Neural progenitor cell (in vitro differentiated cells): ENCODE measurements at regions not wholly inside any gene's neighbourhood (a gene's known extent, or its start where the extent isn't known, plus 50 kb on each side); places are given as distances from the start of the nearest gene placed in this dataset.
A peak's percentile ranks its signal among the peaks of the same experiment; 100 is the strongest.

Source experiments
- DNase-seq: peaks from one replicate; pipeline ENCODE4 v3.0.0-alpha.2; 2016; ENCODE audit warnings: low spot score
- H2AFZ ChIP-seq: fragments of 200-600 bp; sonication (generic); replicated peaks from 2 replicates; pipeline ENCODE4 v1.6.1; 2016; ENCODE audit warnings: antibody characterized with exemption
- H3F3A ChIP-seq: fragments of 200-600 bp; sonication (generic); 2 replicates; pipeline ENCODE4 v1.6.1; 2016; ENCODE audit warnings: antibody characterized with exemption, low read depth
- H3K27ac ChIP-seq: fragments of 200-600 bp; sonication (generic); 2 replicates; pipeline ENCODE4 v1.5.1; 2016; ENCODE audit warnings: mild to moderate bottlenecking
- H3K27me3 ChIP-seq: fragments of 200-600 bp; sonication (generic); 2 replicates; pipeline ENCODE4 v1.6.1; 2016; ENCODE audit warnings: mild to moderate bottlenecking, moderate library complexity
- H3K36me3 ChIP-seq: fragments of 200-600 bp; sonication (generic); 2 replicates; pipeline ENCODE4 v1.5.1; 2016
- H3K4me1 ChIP-seq: fragments of 200-600 bp; sonication (generic); 2 replicates; pipeline ENCODE4 v1.6.1; 2016; ENCODE audit warnings: mixed run types
- H3K4me2 ChIP-seq: fragments of 200-600 bp; sonication (generic); 2 replicates; pipeline ENCODE4 v1.6.1; 2016
- H3K4me3 ChIP-seq: fragments of 200-600 bp; sonication (generic); 2 replicates; pipeline ENCODE4 v1.5.1; 2016
- H3K79me2 ChIP-seq: fragments of 200-600 bp; sonication (generic); 2 replicates; pipeline ENCODE4 v1.6.1; 2016; ENCODE audit warnings: low read depth
- H3K9ac ChIP-seq: fragments of 200-600 bp; sonication (generic); 2 replicates; pipeline ENCODE4 v1.6.1; 2016
- H3K9me3 ChIP-seq: fragments of 200-600 bp; sonication (generic); 2 replicates; pipeline ENCODE4 v1.5.1; 2016; ENCODE audit warnings: low read depth
- H4K20me1 ChIP-seq: fragments of 200-600 bp; sonication (generic); 2 replicates; pipeline ENCODE4 v1.6.1; 2016; ENCODE audit warnings: low read depth
- H3K27ac Mint-ChIP-seq: 3 replicates; pipeline ENCODE4 v1.8.0; 2021; ENCODE audit warnings: mixed read lengths
- H3K27me3 Mint-ChIP-seq: 2 replicates; pipeline ENCODE4 v1.8.0; 2022; ENCODE audit warnings: low read depth, mild to moderate bottlenecking, inconsistent platforms, moderate library complexity, mixed read lengths; ENCODE audit not compliant: insufficient read depth
- H3K36me3 Mint-ChIP-seq: 3 replicates; pipeline ENCODE4 v1.8.0; 2021; ENCODE audit warnings: mixed read lengths
- H3K4me1 Mint-ChIP-seq: 3 replicates; pipeline ENCODE4 v1.8.0; 2021; ENCODE audit warnings: mixed read lengths
- H3K4me3 Mint-ChIP-seq: 3 replicates; pipeline ENCODE4 v1.8.0; 2021; ENCODE audit warnings: mild to moderate bottlenecking, moderate library complexity, mixed read lengths
- H3K9me3 Mint-ChIP-seq: 3 replicates; pipeline ENCODE4 v1.8.0; 2020; ENCODE audit warnings: mixed read lengths
- EZH2 ChIP-seq: fragments of 200-600 bp; sonication (generic); IDR thresholded peaks from 2 replicates; pipeline ENCODE4 v1.6.1; 2017; ENCODE audit warnings: antibody characterized with exemption, mild to moderate bottlenecking, moderate library complexity
- EZH2phosphoT487 ChIP-seq: fragments of 200-600 bp; sonication (generic); IDR thresholded peaks from 2 replicates; pipeline ENCODE4 v1.6.1; 2017; ENCODE audit warnings: antibody characterized with exemption
- TF ChIP-seq, protein P1 (sequence below): fragments of 200-600 bp; sonication (generic); IDR thresholded peaks from 2 replicates; pipeline ENCODE4 v1.5.1; 2017; ENCODE audit warnings: antibody characterized with exemption, mild to moderate bottlenecking

DNA sequence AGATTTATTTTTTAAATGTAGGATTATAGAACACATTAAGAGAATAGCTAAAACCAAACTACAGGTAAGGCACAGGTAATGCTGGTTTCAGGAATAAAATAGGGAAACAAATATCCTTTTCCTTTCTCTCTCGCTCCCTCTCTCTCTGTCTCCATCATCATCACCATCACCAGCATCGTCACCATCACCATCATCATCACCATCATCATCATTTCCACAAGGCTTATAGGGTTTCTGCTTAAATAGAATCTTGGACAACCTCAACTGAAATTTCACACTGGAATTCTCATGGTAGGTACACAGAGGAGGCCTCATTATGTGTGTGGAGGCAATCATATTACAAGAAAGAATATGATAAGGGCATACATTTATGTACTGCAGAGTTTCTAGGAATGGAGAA lies 823.6 kb downstream of the MAFB start:
- no peaks in the 10 kb centered on the region for H3K9me3 ChIP-seq
- no peak overlapping the region for H3K9ac ChIP-seq
- H3K4me1 ChIP-seq: peaks cover 7% of the 10 kb centered on the region
- Mint-ChIP-seq H3K9me3 (peaks cover 6% of the 10 kb centered on the region), H3K27me3 (peaks cover 40% of the 10 kb centered on the region), H3K4me3 (no peak overlapping the region), H3K36me3 (no peaks in the 10 kb centered on the region), H3K4me1 (peaks cover 4% of the 10 kb centered on the region), H3K27ac (no peak overlapping the region)
- H3K27ac ChIP-seq: no peak overlapping the region
- no peak overlapping the region for H3K4me2 ChIP-seq
- H3K4me3 ChIP-seq: no peak overlapping the region
- H3K36me3 ChIP-seq: no peaks in the 10 kb centered on the region
- H3K79me2 ChIP-seq: no peaks in the 10 kb centered on the region
- no peaks in the 10 kb centered on the region for H3F3A ChIP-seq
- H4K20me1 ChIP-seq: no peaks in the 10 kb centered on the region
- TF ChIP-seq, protein P1, sequence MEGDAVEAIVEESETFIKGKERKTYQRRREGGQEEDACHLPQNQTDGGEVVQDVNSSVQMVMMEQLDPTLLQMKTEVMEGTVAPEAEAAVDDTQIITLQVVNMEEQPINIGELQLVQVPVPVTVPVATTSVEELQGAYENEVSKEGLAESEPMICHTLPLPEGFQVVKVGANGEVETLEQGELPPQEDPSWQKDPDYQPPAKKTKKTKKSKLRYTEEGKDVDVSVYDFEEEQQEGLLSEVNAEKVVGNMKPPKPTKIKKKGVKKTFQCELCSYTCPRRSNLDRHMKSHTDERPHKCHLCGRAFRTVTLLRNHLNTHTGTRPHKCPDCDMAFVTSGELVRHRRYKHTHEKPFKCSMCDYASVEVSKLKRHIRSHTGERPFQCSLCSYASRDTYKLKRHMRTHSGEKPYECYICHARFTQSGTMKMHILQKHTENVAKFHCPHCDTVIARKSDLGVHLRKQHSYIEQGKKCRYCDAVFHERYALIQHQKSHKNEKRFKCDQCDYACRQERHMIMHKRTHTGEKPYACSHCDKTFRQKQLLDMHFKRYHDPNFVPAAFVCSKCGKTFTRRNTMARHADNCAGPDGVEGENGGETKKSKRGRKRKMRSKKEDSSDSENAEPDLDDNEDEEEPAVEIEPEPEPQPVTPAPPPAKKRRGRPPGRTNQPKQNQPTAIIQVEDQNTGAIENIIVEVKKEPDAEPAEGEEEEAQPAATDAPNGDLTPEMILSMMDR: no peak
- no peak for TF ChIP-seq EZH2phosphoT487
- TF ChIP-seq EZH2: no peak
- H2AFZ ChIP-seq: no peak overlapping the region
- H3K27me3 ChIP-seq: no peaks in the 10 kb centered on the region
- no peak for DNase-seq

DNA sequence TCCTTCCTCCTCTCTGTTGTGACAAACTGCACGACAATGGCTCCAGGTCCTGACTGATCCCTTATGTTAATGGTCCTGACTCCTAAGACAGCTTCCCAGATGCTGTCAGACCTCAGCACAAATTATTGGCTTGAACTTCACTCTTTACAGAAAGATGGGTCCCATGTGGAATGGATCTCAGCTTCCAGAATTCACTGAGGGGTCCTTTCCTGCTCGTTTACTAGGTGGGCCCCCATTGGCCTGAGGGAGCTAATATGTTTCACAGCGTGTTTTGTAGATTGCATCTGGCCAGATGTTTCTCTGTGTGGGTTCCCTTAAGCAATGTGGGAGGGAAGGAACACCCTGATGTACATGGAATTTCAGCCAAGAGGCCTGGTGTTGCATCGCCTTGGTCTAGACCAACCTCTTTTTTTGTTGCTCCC lies 826.6 kb downstream of the MAFB start:
- no peak overlapping the region for H3K27ac ChIP-seq
- no peak for TF ChIP-seq EZH2
- no peak for TF ChIP-seq EZH2phosphoT487
- TF ChIP-seq, protein P1: no peak
- H2AFZ ChIP-seq: peak overlapping the region; percentile 37
- H3K27me3 ChIP-seq: no peaks in the 10 kb centered on the region
- Mint-ChIP-seq H3K27me3 (peaks cover 45% of the 10 kb centered on the region), H3K9me3 (peaks cover 5% of the 10 kb centered on the region), H3K4me3 (no peak overlapping the region), H3K27ac (no peak overlapping the region), H3K4me1 (peaks cover 6% of the 10 kb centered on the region), H3K36me3 (no peaks in the 10 kb centered on the region)
- H3K4me2 ChIP-seq: no peak overlapping the region
- H3K36me3 ChIP-seq: no peaks in the 10 kb centered on the region
- peaks cover 8% of the 10 kb centered on the region for H3K4me1 ChIP-seq
- no peaks in the 10 kb centered on the region for H3F3A ChIP-seq
- no peak overlapping the region for H3K4me3 ChIP-seq
- H4K20me1 ChIP-seq: no peaks in the 10 kb centered on the region
- no peaks in the 10 kb centered on the region for H3K79me2 ChIP-seq
- no peak for DNase-seq
- H3K9ac ChIP-seq: no peak overlapping the region
- H3K9me3 ChIP-seq: no peaks in the 10 kb centered on the region

DNA sequence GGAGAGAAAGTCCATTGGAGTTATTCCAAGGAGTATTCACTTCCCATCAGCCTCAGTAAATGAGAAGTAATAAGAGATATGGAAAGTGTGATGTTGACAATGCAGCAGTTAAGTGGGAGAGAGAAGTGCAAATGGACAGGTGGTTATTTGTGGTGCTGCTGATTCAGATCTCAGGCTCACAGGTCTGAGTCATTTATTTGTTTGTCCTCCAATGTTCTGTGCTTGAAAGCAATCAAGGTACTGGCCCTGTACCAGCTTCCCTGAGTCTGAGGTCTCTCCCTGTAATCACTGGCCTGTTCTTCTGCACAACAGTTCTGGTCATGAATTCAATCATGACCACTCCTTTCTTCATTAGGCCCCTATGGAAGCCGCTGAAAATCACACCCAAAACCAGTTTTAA lies 827.7 kb downstream of the MAFB start:
- H3K9me3 ChIP-seq: no peaks in the 10 kb centered on the region
- no peak for DNase-seq
- H3F3A ChIP-seq: no peaks in the 10 kb centered on the region
- no peak overlapping the region for H3K4me2 ChIP-seq
- no peak overlapping the region for H3K4me3 ChIP-seq
- H3K79me2 ChIP-seq: no peaks in the 10 kb centered on the region
- TF ChIP-seq EZH2: no peak
- TF ChIP-seq, protein P1: no peak
- no peak for TF ChIP-seq EZH2phosphoT487
- H3K27me3 ChIP-seq: no peaks in the 10 kb centered on the region
- no peak overlapping the region for H3K27ac ChIP-seq
- Mint-ChIP-seq H3K27me3 (peaks cover 46% of the 10 kb centered on the region), H3K9me3 (peaks cover 3% of the 10 kb centered on the region), H3K4me3 (no peak overlapping the region), H3K36me3 (no peaks in the 10 kb centered on the region), H3K27ac (no peak overlapping the region), H3K4me1 (peaks cover 6% of the 10 kb centered on the region)
- H3K36me3 ChIP-seq: no peaks in the 10 kb centered on the region
- peaks cover 7% of the 10 kb centered on the region for H3K4me1 ChIP-seq
- no peak overlapping the region for H2AFZ ChIP-seq
- H4K20me1 ChIP-seq: no peaks in the 10 kb centered on the region
- no peak overlapping the region for H3K9ac ChIP-seq
